SU-DHL-6 (cell line): ENCODE measurements at regions not wholly inside any gene's neighbourhood (a gene's known extent, or its start where the extent isn't known, plus 50 kb on each side); places are given as distances from the start of the nearest gene placed in this dataset.

Source experiments
- H2AFZ ChIP-seq: fragments of 200-600 bp; sonication (generic); 2 replicates; pipeline ENCODE4 v1.6.1; 2014; ENCODE audit warnings: low read depth, mild to moderate bottlenecking, moderate library complexity, mixed read lengths, antibody characterized with exemption, low read length; ENCODE audit not compliant: severe bottlenecking
- H3F3A ChIP-seq: fragments of 200-600 bp; shearing (Covaris generic); 2 replicates; pipeline ENCODE4 v1.6.0; 2016; ENCODE audit warnings: antibody characterized with exemption, mild to moderate bottlenecking; ENCODE audit not compliant: insufficient read depth
- H3K27ac ChIP-seq: fragments of 200-600 bp; sonication (generic); 2 replicates; pipeline ENCODE4 v1.5.1; 2016; ENCODE audit warnings: low read depth, mild to moderate bottlenecking, low read length, moderate library complexity, mixed read lengths
- H3K27me3 ChIP-seq: fragments of 200-600 bp; sonication (generic), shearing (Covaris generic); 2 replicates; pipeline ENCODE4 v1.6.0; 2014; ENCODE audit warnings: mild to moderate bottlenecking, low read length
- H3K36me3 ChIP-seq: fragments of 200-600 bp; sonication (generic); 2 replicates; pipeline ENCODE4 v1.6.1; 2014; ENCODE audit warnings: mild to moderate bottlenecking, low read length, mixed read lengths
- H3K4me2 ChIP-seq: fragments of 300-600, 200-600 bp; shearing (Covaris generic), sonication (generic); 2 replicates; pipeline ENCODE4 v1.6.0; 2014; ENCODE audit warnings: low read length, low read depth, mild to moderate bottlenecking; ENCODE audit not compliant: poor library complexity, severe bottlenecking
- H3K4me3 ChIP-seq: fragments of 200-600 bp; sonication (generic); 2 replicates; pipeline ENCODE4 v1.5.1; 2014; ENCODE audit warnings: antibody characterized with exemption, low read length, mild to moderate bottlenecking, mixed read lengths; ENCODE audit not compliant: insufficient read depth, poor library complexity, severe bottlenecking
- H3K79me2 ChIP-seq: fragments of 200-600 bp; sonication (generic); 2 replicates; pipeline ENCODE4 v1.6.1; 2014; ENCODE audit warnings: mild to moderate bottlenecking, low read length, moderate library complexity; ENCODE audit not compliant: insufficient read depth
- H3K9ac ChIP-seq: fragments of 200-600 bp; sonication (generic); 2 replicates; pipeline ENCODE4 v1.7.0; 2014; ENCODE audit warnings: mild to moderate bottlenecking, low read length
- H3K9me2 ChIP-seq: fragments of 200-600 bp; sonication (generic); replicated peaks from 2 replicates; pipeline ENCODE4 v1.6.1; 2014; ENCODE audit warnings: low read length; ENCODE audit not compliant: insufficient read depth
- H3K9me3 ChIP-seq: fragments of 200-600 bp; sonication (generic); 2 replicates; pipeline ENCODE4 v1.6.1; 2014; ENCODE audit warnings: low read length, mixed read lengths; ENCODE audit not compliant: insufficient read depth
- H4K20me1 ChIP-seq: fragments of 200-600 bp; sonication (generic); 2 replicates; pipeline ENCODE4 v1.6.1; 2014; ENCODE audit warnings: low read depth, mild to moderate bottlenecking, antibody characterized with exemption, low read length, moderate library complexity, mixed read lengths
- EZH2phosphoT487 ChIP-seq: fragments of 200-600 bp; sonication (generic), shearing (Covaris generic); conservative IDR thresholded peaks from 2 replicates; pipeline ENCODE4 v1.6.1; 2018; ENCODE audit warnings: mild to moderate bottlenecking, antibody characterized with exemption, low read length, moderate library complexity, mixed read lengths
- TF ChIP-seq, protein P1 (sequence below): fragments of 200-600 bp; sonication (generic); IDR thresholded peaks from one replicate; pipeline ENCODE4 v1.5.1; 2017; ENCODE audit warnings: antibody characterized with exemption, mild to moderate bottlenecking, low read length, moderate library complexity; ENCODE audit not compliant: insufficient read depth, poor library complexity, severe bottlenecking

GRCh38 chr1:168631671-168632400 lies 55.4 kb downstream of the XCL1 start:
- Histone ChIP-seq H3K9ac (no peak overlapping the region), H3K9me2 (no peaks in the 10 kb centered on the region), H2AFZ (no peak overlapping the region), H3K9me3 (no peaks in the 10 kb centered on the region), H3K4me3 (no peak overlapping the region), H3K4me2 (no peak overlapping the region), H4K20me1 (no peaks in the 10 kb centered on the region), H3K27me3 (no peaks in the 10 kb centered on the region), H3F3A (no peaks in the 10 kb centered on the region), H3K27ac (no peak overlapping the region), H3K36me3 (no peaks in the 10 kb centered on the region), H3K79me2 (no peaks in the 10 kb centered on the region)
- TF ChIP-seq EZH2phosphoT487, result no peak
- TF ChIP-seq, protein P1, sequence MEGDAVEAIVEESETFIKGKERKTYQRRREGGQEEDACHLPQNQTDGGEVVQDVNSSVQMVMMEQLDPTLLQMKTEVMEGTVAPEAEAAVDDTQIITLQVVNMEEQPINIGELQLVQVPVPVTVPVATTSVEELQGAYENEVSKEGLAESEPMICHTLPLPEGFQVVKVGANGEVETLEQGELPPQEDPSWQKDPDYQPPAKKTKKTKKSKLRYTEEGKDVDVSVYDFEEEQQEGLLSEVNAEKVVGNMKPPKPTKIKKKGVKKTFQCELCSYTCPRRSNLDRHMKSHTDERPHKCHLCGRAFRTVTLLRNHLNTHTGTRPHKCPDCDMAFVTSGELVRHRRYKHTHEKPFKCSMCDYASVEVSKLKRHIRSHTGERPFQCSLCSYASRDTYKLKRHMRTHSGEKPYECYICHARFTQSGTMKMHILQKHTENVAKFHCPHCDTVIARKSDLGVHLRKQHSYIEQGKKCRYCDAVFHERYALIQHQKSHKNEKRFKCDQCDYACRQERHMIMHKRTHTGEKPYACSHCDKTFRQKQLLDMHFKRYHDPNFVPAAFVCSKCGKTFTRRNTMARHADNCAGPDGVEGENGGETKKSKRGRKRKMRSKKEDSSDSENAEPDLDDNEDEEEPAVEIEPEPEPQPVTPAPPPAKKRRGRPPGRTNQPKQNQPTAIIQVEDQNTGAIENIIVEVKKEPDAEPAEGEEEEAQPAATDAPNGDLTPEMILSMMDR, result no peak

DNA sequence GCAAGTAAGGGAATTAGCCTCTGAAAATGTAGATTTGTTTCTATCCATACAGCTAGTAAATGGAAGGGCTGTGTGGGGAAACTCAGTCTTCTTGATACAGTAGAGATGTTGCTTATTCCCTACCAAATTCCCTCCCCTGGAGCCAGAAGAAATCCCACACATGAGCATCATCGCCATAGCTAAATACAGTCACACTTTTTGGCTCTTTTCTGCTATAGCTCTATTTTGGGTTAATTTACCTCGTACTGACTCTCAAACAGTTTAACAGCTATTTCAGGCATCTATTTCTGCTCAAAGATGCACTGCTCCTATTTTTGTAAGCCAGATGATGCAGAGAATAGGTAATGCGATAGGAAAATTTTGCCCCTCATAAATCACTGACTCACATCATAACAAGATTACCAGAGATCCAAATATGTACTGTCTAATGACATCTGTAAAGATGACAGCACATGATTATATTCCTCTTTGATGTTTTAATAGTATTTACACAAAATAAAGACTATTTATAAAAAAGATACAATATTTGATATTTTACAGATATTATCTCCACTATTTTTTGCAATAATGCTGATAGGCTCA lies 58.6 kb downstream of the XCL1 start:
- no peak for TF ChIP-seq EZH2phosphoT487
- TF ChIP-seq, protein P1, result no peak
- H2AFZ ChIP-seq, result no peak overlapping the region

DNA sequence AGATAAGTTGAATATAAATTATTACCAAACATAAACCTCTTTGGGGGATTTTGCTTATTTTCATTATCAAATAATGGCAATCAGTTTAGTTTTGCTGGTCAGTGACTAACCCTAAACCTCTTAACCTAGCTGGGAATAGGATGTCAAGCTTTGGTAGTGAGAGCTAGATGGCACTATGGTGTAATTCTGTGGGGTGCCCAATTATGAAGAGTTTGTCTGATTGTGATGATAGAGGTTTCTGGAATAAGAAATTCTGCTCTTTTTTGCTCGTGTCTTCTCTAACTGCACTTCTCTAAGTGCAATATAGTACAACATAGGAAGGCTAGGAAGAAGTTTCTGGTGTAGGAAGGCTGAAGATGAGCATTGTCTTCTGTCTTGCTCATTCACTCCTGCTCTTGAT lies 59.8 kb downstream of the XCL1 start:
- Histone ChIP-seq H3K27me3 (no peaks in the 10 kb centered on the region), H3K4me2 (no peak overlapping the region), H3K27ac (no peak overlapping the region), H2AFZ (no peak overlapping the region), H3F3A (no peaks in the 10 kb centered on the region), H3K36me3 (no peaks in the 10 kb centered on the region), H3K79me2 (no peaks in the 10 kb centered on the region), H4K20me1 (no peaks in the 10 kb centered on the region), H3K4me3 (no peak overlapping the region), H3K9ac (no peak overlapping the region), H3K9me3 (no peaks in the 10 kb centered on the region), H3K9me2 (no peaks in the 10 kb centered on the region)
- TF ChIP-seq EZH2phosphoT487, result no peak
- TF ChIP-seq, protein P1, result no peak

More for the DNA sequence above, 58.6 kb downstream of the XCL1 start:
- H3K9me2 ChIP-seq, result no peaks in the 10 kb centered on the region
- no peaks in the 10 kb centered on the region for H3F3A ChIP-seq
- H3K4me2 ChIP-seq, result no peak overlapping the region
- H3K27me3 ChIP-seq, result no peaks in the 10 kb centered on the region
- no peak overlapping the region for H3K4me3 ChIP-seq
- H3K9ac ChIP-seq, result no peak overlapping the region
- H3K9me3 ChIP-seq, result no peaks in the 10 kb centered on the region
- no peaks in the 10 kb centered on the region for H4K20me1 ChIP-seq
- H3K79me2 ChIP-seq, result no peaks in the 10 kb centered on the region
- H3K36me3 ChIP-seq, result no peaks in the 10 kb centered on the region
- H3K27ac ChIP-seq, result no peak overlapping the region
